ENCODE measurements at regions not wholly inside any gene's neighbourhood (a gene's known extent, or its start where the extent isn't known, plus 50 kb on each side); places are given as distances from the start of the nearest gene placed in this dataset.

DNA sequence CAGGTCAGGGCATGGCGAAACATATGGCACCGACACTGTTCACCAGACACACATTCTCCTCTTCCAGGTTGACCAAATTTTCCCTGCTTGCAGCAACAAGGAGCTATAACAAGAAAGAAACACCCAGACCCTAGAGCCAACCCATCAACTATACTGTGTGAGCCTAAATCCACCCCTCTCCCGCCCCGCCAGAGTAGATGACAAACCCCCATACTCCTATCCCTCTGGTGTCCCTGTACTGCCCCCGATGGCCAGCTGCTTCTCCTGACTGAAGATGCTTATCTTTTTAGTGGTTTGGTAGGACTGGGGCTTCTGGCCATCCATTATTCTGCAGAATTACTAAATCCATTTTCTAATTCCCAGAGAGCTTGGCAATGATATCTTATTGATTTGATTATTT, 70.1 kb upstream of the EEPD1 start:
- no peak overlapping the region for H3K4me3 ChIP-seq (ENCODE audit: low read depth, low read length)
- TF ChIP-seq, protein P1, sequence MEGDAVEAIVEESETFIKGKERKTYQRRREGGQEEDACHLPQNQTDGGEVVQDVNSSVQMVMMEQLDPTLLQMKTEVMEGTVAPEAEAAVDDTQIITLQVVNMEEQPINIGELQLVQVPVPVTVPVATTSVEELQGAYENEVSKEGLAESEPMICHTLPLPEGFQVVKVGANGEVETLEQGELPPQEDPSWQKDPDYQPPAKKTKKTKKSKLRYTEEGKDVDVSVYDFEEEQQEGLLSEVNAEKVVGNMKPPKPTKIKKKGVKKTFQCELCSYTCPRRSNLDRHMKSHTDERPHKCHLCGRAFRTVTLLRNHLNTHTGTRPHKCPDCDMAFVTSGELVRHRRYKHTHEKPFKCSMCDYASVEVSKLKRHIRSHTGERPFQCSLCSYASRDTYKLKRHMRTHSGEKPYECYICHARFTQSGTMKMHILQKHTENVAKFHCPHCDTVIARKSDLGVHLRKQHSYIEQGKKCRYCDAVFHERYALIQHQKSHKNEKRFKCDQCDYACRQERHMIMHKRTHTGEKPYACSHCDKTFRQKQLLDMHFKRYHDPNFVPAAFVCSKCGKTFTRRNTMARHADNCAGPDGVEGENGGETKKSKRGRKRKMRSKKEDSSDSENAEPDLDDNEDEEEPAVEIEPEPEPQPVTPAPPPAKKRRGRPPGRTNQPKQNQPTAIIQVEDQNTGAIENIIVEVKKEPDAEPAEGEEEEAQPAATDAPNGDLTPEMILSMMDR (IDR thresholded peaks at IDR 0.05; ENCODE audit: borderline replicate concordance, insufficient read depth, low read depth, low read length), result no peak

DNA sequence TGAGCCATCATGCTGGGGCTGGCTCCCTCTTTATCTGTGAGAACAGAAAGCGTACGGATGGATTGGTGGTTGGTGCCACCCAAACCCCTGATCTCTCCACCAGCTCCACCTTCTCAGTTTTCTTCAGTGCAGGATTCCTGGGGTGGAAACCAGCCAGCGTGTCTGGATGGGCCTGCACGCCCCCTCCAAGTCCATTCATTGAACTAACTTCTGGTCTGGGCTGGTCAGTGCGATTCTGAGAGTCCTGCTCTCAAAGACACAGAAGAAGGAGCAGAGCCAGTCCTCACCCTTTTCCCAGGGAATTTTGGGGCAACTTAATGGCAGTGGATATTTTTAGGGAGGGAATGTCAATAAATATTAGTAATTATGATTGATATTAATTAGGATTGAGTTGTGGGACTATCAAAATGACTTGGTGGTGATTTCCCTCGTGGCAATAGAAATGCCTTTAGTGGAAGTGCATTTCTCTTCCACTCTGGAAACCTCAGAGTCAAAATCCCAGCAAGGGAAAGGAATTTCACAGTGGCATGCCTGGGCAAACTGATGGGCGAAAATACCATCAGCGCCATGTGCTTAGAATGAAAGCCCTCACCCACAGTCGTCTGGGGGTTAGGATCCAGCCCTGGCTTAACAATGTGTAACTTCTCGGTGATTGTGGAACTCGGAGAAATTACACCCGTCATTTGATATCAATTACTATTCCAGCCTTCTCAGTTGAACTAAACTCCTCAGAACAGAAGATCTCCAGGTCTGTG, 69.3 kb upstream of the EEPD1 start:
- H3K4me3 ChIP-seq (ENCODE audit: low read depth, low read length), result no peak overlapping the region
- TF ChIP-seq, protein P1 (IDR thresholded peaks at IDR 0.05; ENCODE audit: borderline replicate concordance, insufficient read depth, low read depth, low read length), result no peak

DNA sequence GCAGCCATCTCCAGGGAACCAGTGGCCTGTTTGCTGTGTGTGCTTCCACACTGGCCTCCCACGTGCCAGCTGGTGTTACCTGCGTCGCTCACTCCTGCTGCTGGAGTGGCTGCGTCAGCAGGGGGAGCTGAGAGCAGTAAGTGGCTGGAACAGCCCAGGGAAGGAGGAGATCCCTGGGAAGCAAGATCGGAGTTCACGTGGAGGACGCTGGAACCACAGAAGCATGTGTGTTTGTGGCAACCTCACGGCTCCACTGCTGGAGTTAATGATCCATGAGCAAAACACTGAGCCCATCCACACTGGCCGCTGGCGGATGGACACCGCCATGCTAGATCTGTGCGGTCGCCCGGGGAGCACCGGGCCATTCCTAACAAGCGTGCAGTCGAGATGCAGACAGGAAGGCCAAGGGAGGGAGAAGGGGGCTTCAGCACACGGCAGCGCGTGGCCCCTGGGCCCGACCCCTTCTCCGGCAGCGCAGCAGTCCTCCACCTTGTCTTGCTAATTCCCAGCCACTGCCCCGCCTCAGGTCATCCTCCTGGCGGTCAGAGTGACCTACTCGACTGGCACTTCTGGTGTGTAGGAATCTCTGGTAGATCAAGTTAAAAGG, 68.5 kb upstream of the EEPD1 start:
- TF ChIP-seq, protein P1 (IDR thresholded peaks at IDR 0.05; ENCODE audit: borderline replicate concordance, insufficient read depth, low read depth, low read length), result no peak

DNA sequence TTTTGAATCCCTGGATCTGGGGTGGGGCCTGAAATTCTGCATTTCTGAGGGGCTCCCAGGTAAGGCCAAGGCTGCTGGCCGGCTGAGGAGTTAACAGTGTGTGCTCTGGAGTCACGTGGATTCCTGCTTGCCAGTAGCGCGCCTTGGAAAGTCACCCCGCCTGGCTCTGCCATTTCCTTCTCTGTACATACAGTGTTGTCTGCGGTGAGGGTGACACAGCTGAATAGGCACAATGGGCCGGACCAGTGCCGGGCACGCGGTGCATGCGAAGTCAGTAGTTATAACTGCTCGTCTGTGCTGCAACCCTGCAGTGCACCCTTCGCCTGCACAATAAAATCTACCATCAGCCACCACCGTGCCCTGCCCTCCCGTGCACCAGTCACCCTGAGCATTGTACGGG, 68.0 kb upstream of the EEPD1 start:
- no peak overlapping the region for H3K4me3 ChIP-seq (ENCODE audit: low read depth, low read length)
- TF ChIP-seq, protein P1 (IDR thresholded peaks at IDR 0.05; ENCODE audit: borderline replicate concordance, insufficient read depth, low read depth, low read length), result no peak

More for the DNA sequence above, 68.5 kb upstream of the EEPD1 start:
- no peak overlapping the region for H3K4me3 ChIP-seq (ENCODE audit: low read depth, low read length)

- TF ChIP-seq, protein P1 (IDR thresholded peaks at IDR 0.05; ENCODE audit: borderline replicate concordance, insufficient read depth, low read depth, low read length), result no peak
- no peak overlapping the region for H3K4me3 ChIP-seq (ENCODE audit: low read depth, low read length)
Measured at GRCh38 chr7:36086571-36086970, 66.5 kb upstream of the EEPD1 start.

GRCh38 chr7:36088553-36088952, 64.5 kb upstream of the EEPD1 start:
- no peak overlapping the region for H3K4me3 ChIP-seq (ENCODE audit: low read depth, low read length)
- TF ChIP-seq, protein P1 (IDR thresholded peaks at IDR 0.05; ENCODE audit: borderline replicate concordance, insufficient read depth, low read depth, low read length), result no peak

DNA sequence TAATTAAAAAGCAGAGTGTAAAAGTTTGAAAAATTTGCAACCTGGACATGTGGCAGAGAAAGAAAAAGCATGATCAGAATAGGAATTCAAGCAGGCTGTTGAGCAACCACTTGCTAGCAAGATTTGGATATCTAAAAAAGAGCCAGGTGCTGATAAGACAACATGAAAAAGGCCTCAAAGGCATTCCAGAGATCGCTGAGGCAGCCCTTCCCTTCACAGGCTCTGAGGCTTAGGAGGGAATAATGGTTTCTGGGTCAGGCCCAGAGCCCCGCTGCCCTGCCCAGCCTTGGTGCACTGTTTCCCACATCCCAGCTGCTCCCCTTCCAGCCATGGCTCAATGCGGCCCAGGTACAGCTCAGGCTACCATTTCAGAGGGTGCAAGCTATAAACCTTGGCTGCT, 64.1 kb upstream of the EEPD1 start:
- no peak overlapping the region for H3K4me3 ChIP-seq (ENCODE audit: low read depth, low read length)
- TF ChIP-seq, protein P1 (IDR thresholded peaks at IDR 0.05; ENCODE audit: borderline replicate concordance, insufficient read depth, low read depth, low read length), result no peak

Data from GM12875 (cell line).